DMS 273 (cell line): ENCODE measurements at regions not wholly inside any gene's neighbourhood (a gene's known extent, or its start where the extent isn't known, plus 50 kb on each side); places are given as distances from the start of the nearest gene placed in this dataset.

ENCODE experiments used
- DNase-seq: peaks from one replicate; lab custom pipeline; 2025; ENCODE audit not compliant: unreplicated experiment; lab: John Stamatoyannopoulos, UW

GRCh38 chr12:93130366-93131054 is 201.4 kb upstream of the EEA1 start:
- DNase-seq = no peak

DNA sequence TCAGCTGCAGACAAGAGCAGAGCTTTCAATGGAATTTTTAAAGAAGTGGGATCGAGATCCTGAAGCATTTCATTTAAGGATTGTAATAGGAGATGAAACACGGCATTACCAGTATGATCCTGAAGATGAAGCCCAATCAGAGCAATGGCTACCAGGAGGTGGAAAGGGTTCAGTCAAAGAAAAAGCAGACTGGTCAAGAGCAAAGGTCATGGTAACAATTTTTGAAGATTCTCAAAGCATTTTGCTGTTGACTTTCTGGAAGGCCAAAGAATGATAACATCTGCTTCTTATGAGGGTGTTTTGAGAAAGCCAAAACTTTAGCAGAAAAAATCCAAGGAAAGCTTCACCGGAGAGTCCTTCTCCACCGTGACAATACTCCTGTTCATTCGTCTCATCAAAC is 204.3 kb upstream of the EEA1 start:
- no peak for DNase-seq

- DNase-seq = no peak
These were observed 205.2 kb upstream of the EEA1 start for GRCh38 chr12:93134175-93134890.

DNA sequence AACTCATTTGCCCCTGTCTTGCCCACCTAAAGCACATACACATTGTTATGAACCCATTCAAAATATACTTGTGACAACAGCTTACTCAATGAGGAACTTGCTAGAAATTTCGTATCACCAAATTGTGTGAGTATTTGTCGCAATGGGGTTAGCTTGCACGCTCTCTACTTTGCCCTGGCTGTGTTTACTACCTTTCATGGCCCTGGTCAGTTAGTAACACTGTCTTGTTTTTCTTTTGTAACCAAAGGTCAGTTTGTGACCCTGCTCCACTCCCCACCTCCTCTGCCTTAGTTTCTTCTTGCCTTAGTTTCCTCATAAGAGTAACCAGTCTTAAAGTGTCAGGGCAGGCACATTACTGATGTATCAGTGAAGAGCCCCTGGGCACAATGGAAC is 205.8 kb upstream of the EEA1 start:
- no peak for DNase-seq

GRCh38 chr12:93135286-93136239 is 206.5 kb upstream of the EEA1 start:
- no peak for DNase-seq

DNA sequence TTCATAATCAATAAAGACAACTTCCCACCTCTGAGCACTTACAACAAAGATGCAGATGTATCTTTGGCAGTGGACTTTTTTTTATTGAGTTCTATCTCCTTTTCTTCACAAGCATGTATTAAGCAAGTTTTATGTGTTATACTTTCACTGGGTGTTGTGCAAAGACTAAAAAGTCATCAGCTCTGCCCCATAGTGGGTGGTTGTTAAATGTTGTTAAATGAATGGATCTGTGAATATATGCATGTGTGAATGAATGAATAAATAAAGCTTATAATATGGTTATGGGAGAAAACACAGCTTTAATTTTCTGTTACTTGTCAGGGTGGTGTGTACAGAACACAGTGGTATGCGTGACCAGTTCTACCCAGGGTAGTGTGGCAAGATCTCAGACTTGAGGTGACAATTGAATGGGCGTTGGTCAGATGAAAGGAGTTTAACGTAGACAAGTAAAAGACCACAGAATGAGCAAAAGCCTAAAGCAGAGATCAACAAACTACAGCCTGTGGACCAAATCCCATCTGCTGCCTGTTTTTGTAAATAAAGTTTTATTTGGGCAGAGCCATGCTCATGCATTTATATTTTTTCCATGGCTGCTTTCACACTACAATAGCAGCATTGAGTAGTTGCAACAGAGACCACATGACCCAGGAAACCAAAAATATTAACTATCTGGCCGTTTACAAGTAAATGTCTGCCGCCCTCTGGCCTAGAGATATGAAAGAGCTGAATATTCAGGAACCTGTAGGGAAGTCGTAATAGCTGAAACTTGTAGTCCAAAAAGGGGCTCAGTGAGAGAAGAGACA is 207.4 kb upstream of the EEA1 start:
- no peak for DNase-seq

- no peak for DNase-seq
These were observed 208.8 kb upstream of the EEA1 start for GRCh38 chr12:93137656-93138612.

GRCh38 chr12:93139028-93139665 is 210.1 kb upstream of the EEA1 start:
- DNase-seq = no peak

GRCh38 chr12:93140325-93140724 is 211.2 kb upstream of the EEA1 start:
- no peak for DNase-seq

DNA sequence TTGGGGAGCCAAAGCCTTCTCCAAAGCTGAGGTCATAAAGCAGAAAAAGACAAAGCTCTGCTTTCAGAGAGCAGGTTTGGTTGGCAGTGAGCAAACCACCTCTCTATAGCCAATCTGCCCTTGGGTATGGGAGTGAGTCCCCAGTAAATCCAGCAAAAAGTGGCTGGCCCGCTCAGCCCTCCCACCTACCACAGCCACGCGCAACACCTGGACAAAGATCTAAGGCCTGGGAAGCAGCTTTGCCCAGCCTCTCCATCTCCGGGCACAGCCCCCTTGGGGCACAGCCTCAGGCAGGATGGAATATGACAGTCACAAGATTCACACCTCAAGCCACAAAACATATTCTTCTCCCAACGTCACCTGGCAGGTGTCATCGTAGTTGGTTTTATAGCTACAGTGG is 211.7 kb upstream of the EEA1 start:
- no peak for DNase-seq

- DNase-seq = no peak
These were observed 213.8 kb upstream of the EEA1 start for GRCh38 chr12:93142881-93143280.

DNA sequence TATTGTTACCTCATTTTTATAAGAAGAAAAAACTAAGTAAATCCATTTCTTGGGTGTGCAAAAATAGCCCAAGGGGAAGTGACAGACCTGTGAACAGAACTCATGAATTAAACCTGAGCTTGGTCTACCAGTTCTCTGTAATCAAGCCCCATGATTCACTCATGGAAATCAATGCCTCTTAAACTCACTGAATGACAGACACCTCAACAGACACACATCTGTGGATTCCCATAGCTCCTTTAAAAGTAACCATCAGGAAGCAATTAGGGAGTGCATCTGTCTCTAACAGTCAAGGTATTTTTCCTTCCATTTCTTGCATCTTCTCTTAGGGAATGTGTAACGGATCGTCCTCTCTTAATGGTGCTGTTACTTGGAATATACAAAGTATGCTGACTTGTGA is 215.0 kb upstream of the EEA1 start:
- peak; percentile 16 for DNase-seq

GRCh38 chr12:93145086-93145485 is 216.0 kb upstream of the EEA1 start:
- DNase-seq = no peak

DNA sequence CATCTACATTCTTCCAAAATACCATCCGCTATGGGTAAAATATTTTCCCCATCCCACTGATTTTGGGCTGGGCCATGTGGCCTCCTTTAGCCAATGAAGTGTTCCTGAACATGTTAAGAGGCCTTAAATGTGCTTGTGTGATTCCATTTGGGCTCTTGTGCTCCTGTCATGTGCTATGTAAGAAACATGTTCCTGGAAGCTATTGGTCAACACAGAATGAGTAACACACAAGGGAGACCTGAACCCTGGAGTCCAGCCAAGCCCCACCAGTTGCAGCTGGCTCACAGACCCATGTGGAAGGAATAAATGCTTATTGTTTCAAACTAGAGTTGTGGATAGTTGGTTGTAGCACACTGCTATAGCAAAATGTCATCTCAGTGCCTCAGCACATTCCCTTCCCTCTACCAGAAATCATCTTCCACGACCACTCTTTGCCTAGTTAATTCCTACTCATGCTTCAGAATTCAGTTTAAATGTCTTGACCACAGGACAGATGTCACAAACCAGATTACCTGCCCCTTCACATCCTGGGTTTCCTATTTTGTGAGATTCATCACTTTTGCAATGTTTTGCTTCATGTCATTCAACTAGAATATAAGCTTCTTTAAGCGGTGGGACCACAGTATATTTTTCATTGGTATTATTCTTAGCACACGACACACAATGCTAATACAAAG is 217.3 kb upstream of the EEA1 start:
- DNase-seq = peak; percentile 3

GRCh38 chr12:93146970-93147369 is 217.9 kb upstream of the EEA1 start:
- no peak for DNase-seq

GRCh38 chr12:93148412-93148811 is 219.3 kb upstream of the EEA1 start:
- DNase-seq = no peak

DNA sequence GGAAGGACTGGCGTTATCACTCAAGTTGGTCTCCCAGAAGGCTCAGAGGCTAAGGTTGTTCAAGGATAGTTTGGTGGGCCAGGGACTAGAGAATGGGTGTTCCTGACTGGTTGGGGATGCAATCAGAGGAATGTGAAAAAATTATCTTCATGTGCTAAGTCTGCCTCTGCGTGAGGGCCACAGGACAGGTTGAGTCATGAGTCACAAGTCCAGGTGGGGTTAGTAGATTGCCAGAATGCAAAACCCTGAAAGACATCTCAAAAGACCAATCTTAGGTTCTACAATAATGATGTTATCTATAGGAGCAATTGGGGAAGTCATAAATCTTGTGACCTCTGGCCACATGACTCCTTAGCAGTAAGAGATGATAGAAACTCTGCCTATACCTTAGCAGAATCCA is 220.1 kb upstream of the EEA1 start:
- no peak for DNase-seq

DNA sequence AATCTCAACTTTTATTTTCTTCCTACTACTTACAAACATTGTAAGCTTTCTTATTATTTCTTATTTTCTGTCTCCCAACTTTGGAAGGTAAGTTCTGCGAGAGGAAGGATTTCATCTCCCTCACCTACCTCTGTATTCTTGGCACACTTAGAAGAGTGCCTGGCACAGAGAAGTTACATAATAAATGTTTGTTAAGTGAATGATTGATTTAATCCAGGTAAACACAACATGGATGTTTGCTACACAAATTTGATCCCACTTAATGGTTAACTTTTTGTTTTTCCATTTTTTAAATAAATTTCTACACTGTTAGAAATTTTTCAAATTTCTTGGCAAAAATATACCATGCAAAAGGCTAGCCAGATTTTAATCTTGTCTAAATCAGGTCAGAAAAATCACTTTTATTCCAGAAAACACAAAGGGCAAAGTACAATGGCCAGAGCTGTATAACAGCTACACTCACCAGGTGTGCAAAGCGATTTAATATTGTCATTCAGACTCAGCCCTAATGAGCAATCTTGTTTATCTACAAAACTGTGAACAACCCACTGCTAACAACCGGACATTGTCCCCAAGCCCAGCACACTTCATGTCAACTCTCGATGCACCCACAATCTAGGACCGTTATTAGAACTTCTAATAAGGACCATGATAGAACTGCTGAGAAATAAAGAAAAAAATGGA is 222.1 kb upstream of the EEA1 start:
- DNase-seq = no peak
